Renal cortex interstitium (tissue), 11 donors: ENCODE measurements at regions not wholly inside any gene's neighbourhood (a gene's known extent, or its start where the extent isn't known, plus 50 kb on each side); places are given as distances from the start of the nearest gene placed in this dataset.

ENCODE experiments used
- DNase-seq, 11 donors: peaks; one replicate each; pipeline ENCODE4 v3.0.0-alpha.2; 2013; ENCODE audit warnings: low read depth in 9 of 11, low spot score in 4 of 11; ENCODE audit errors: extremely low read depth in 1 of 11

DNA sequence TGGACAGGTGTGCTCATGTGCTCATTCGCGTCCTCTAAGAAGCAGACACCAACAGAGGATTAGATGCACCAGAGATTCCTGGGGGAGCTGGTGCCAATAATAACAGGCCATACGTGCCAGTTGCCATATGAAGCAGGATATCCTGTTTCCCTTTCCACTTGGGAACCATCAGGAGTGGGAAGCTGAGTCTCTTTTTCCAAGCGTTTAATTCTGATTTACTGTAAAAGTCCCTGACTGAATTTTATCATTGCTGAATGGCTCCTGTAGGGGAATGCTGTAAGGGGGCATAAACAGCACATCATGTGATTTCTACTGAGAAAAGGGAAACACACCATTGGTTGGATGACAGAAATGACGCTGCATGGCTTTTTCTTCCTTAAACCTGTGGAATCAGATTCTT is 113.3 kb downstream of the IRF8 start:
- DNase-seq = no peak

DNA sequence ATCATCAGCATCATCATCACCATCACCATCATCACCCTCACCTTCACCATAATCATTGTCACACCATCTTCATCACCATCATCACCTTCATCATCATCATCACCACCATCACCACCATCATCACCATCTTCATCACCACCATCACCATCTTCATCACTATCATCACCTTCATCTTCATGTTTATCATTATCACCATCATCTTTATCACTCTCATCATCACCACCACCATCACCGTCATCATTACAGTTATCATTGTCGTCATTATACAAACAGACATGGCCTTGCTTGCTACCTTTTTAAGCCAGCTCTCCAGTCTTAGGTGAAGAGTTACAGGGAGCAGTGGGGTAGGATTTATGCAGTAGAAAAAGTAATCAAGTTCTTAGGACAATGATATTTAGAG is 114.9 kb downstream of the IRF8 start:
- DNase-seq = no peak

DNA sequence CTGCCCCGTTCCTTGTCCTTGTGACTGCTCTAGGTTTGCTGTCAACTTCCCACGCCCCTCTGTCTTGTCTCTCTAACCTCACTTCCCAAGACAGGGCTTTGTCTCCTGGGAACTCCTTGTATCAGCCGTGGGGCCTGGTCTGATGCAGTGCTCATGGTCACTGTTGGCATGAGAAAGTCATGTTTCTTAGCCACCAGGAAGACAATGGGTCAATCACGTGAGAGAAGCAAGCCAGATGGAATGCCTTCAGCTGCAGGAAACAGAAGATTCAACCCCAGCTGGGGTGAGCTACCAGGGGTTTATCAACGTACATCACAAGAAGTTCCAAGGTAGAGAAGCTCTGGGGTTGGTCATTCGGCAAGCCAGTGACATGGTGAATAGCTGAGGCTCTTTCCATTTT is 116.6 kb downstream of the IRF8 start:
- no peak for DNase-seq

DNA sequence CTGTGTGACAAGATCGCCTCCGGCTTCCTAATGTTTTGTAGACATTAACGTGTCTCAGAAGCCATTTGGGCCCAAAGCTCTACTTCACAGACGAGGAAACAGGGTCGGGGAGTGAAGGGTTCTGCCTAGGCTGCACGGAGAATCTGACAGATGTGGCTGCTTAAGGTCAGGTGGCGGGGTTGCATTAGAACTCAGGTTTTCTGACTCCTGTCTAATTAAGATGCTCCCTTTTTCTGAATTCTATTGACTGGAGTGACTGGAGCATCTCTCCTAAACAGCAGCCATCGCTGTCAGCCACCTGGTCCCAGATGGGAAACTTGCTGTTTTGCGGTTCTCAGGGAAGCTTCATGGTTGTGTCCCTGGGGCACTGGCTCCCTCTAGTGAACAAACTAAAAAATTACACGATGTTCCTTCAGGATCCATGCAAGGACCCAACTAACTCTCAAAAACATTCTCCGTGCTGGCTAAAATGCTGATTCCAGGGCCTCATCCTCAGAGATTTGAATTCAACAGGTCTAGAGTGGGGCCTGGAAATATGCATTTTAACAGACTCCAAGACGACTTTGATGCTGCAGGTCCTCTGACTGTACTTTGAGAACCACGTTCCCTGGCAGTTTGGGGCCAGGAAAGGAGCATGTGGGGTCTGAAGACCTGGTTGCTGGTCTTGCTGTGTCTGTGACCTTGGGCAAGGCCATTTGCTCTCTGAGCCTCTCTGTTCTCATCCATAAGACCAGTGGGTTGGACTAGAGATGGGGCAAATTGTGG is 117.4 kb downstream of the IRF8 start:
- DNase-seq = peak in 4 of 11 donors; percentile 39 to 56 (median 51)

DNA sequence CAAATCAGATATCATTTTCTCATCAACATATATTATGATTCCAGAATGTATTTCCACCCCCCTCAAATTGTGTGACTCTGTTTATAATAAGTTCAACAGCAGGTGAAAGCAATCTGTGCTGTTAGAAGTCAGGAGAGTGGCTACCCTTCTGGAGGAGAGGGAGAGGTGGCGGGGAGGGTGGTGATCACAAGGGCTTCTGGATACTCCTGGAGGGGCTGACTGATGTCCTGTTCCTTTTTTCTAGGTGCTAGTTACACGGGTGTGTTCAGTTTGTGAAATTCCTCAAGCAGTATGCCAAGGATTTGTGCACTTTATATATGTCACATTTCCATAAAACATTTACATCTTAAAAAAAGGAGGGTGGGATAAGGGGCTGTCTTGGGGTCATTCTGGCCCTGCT is 119.1 kb downstream of the IRF8 start:
- no peak for DNase-seq

DNA sequence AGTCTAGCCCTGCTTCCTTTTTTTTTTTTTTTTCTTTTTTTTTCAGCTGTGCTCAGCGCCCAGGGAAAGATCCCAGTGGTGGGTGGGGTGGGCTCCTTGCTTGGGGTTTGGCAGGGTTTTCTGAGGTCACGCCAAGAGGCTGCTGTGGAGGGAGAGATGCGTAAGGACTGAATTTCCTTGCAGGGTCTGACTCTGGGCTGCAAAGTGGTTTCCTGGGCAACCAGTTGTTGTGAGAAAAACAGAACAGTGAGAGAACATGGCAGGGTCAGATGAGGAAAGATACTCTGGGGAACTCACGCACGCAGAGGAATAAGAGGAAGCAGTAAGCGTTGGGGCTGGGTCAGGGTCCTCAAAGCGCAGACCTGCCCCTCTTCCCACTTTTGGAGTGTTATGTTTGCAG is 119.5 kb downstream of the IRF8 start:
- peak in 4 of 11 donors; percentile 32 to 71 (median 53) for DNase-seq

DNA sequence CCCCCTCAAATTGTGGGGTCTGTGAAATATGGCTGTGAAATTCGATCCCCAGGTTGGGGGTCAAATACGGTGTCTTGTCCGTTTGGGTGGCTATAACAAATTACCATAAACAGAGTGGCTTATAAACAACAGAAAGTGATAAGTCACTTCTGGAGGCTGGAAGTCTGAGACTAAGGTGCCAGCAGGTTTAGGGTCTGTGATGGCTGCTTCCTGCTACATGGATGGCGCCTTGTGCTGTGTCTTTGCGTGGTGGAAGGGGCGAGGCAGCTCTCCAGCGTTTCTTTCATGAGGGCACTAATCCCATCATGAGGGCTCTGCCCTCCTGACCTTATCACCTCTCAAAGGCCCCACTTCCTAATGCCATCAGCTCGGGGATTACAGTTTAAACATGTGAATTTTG is 120.0 kb downstream of the IRF8 start:
- DNase-seq = no peak

DNA sequence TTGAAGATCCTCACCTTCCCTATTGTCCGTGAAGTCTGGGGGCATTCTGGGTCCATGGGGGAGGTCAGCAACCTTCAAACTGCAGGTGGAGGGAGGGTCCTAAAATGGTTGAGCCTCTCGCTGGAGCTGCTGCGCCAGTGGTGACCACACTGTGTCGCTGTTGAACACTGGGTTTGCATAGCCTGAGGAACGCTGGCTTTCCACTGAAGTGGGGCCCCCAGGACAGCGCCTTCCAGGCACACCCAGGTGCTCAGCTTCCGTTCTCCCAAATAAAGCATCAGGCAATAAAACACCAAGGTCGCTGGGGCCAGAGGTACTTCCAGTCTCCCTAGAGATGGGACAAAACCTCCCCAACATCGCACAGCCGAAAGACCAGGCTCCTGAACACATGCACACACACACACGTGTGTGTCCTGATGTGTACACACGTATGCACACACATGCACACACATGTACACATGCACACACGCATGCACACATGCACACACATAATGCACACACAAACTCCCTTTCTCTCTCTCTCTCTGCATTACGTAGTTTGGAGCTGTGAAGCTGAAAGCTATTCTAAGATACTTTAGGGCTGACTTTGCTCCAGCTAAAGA is 120.6 kb downstream of the IRF8 start:
- no peak for DNase-seq

DNA sequence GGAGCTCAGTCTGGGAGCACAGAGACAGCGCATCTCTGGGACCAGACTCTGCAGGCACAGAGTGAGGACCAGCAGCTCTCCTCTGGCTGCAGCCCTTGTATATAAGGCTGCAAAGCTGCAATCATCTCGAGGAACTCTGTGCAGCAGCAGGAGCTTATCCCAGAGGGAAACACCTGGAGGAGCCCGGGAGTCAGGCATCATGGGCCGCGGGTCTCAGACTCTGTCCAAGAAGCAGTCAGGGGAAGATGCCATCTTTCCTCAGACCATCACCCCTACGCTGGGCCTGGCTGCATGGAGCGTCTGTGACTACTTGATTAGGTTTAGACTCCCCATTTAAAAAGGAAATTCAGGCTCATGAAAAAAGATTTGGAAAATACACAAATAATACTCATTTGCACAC is 122.0 kb downstream of the IRF8 start:
- DNase-seq = no peak

DNA sequence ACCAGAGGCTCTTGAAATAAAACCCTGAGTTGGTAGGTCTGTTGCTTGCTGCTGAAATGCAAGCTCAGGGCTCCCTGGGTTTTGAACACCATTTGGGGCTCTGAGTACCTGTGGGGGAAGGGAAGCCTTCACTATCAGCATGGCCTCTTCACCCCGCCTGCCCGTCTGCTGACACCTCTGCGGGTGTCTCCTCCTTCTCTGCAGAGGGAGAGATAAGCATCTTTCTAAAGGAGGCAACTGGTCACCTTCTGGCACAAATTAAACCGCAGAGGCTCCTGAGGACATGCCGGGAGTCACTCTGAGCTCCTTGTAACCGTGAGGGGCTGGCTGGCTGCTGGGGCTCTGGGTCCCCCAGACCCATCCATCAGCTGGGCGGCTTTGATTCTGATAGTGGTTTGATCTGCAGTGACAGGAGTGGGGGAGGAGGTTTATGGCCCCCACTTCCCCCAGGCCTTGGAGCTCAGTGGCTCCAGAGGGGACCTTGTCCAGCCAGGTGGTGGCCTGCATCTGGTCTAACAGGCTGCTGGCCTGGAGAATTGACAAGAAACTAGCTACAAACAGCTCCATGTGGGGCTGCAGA is 123.5 kb downstream of the IRF8 start:
- DNase-seq = no peak

DNA sequence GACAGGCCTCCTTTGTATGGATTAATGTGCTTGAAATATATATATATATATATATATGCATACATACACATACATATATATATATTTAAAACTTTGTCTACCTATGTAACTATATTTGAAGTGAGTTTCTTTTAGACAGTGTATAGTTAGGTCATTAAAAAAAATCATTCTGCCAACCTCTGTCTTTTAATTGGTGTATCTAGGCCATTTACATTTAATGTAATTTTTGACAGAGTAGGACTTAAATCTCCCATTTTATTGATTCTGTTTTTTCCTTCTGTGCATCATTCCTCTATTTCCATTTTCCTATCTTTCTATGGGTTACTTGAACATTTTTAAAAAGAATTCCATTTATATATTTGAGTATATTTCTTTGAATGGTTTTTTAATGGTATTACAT is 125.2 kb downstream of the IRF8 start:
- no peak for DNase-seq

DNA sequence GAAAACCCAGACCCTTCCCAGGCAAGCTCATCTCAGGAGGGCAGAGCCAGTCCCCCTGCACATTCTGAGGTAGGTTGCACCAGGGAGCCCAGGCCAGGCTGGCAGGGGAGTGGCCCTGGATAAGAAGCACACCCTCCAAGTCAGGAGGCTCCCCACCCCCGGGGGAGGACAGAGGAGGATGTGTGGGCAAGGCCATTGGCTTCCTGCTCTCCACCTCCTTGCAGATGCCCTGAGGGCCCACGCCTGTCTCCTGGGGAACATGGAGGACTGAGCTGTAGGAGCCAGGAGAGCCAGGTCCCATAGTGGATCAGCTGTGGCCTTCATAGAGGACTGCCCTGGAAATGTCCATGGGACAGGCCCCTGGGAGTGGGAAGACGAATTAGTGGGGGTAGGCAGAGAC is 126.7 kb downstream of the IRF8 start:
- no peak for DNase-seq

DNA sequence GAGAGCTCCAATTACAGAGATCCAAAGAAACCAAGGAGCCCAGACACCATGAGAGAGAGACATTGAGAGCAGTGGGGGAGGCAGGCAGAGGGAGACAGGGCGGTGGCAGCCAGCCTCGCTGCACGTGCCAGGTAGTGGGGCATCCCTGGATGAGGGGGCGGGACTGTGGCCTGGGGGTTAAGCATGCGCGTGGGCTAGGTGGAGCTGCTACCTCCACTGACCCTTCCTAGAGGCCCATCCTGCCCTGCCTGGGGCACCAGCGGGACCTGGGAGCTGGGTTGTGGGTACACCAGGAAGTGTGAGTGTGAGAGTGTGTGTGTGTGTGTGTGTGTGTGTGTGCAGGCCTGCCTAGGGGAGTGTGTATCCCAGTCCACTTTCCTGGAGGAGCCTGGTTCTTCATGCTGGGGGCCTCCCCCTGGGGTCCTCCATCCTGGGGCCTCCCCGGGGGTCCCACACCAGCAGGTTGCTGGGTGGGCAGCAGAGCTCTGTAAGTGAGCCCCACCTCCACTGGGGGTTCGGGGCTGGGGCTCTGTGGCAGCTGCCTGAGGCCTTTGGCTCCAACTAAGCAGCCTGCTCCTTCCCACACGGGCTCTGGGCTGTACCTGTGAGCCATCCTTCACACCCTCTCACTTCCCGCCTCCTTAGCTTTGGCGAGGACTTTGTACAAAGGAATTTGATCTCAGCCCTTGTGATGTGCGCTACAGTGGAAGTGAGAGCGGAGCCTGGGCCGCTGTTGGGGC is 127.4 kb downstream of the IRF8 start:
- DNase-seq = no peak

DNA sequence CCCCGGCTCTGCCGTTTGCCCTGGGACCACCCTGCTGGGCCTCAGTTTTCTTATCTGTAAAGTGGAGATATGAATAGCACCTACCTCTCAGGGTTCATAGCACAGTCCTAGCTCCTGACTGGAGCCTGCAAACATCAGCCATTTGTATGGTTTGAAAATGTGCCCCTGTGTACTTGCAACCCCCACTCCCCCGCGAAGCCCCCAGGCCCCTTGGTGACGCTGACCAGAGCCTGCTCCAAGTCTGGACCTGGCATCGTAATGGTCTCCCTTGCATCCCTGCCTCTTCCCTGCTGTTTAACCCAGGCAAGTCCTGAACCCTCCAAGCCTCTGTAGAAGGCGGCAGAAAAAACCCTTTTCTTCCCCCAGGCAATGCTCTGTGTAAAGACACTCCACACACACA is 128.0 kb downstream of the IRF8 start:
- no peak for DNase-seq

DNA sequence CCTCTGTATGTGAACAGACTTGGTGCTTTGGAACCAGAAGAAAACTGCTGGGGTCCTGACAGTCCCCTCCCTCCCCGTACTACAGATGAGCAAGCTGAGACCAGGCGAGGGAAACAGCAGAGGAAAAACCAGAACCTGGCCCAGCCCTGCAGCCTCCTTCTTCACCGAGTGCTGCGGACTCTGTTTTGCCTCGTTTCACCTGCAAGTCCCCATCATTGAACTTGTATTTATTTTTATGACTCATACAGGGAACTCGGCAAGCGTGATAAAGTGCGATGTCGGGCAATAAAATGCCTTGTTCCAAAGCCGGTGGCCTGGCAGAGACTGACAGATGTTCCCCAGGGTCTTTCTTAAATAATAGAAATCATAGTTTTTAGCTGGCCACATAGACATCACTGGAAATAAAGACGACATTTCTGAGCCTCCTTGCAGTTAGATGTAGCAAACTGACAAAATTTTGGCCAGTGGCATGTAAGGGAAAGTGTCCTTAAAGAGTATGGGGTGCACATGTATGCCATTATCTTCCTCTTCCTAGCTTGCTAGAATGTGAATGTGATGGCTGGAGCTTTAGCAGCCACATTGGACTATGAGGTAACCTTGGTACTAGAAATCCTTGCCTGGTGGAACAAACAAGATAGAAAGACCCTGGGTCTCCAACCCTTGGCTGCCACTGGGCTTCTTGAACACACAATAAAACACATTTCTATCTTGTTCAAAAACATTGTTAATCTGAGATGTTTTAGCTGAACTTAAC is 128.6 kb downstream of the IRF8 start:
- no peak for DNase-seq

DNA sequence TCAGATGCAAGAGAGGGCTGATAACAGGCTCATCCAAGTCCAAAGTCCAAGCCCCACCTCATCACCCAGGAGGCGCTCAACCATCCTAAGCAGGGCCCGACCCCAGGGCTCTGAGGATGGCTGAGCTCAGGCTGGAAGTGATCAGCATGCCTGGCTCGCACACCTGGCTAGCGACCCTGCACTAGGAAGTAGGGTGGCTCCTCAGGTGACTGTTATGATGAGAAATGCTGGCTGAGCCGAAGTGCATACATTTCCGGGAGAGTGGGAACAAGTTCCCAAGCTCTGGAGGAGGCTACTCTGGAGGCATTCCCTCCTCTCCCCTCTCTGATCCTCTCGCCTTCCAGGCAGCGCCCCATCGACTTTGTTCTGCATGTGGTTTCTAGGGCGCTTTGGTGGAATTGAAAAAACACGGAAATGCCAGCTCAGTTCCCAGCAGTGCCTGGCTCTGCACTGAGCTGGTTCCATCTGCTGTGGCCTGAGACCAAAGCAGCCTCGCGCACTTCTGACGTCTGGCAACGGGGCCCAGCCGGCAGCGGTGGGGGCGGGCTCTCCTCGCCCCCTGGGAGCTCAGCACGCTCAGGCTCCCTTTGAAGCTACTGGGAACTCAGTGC is 130.3 kb downstream of the IRF8 start:
- peak in 2 of 11 donors; percentile 38 to 47 for DNase-seq

DNA sequence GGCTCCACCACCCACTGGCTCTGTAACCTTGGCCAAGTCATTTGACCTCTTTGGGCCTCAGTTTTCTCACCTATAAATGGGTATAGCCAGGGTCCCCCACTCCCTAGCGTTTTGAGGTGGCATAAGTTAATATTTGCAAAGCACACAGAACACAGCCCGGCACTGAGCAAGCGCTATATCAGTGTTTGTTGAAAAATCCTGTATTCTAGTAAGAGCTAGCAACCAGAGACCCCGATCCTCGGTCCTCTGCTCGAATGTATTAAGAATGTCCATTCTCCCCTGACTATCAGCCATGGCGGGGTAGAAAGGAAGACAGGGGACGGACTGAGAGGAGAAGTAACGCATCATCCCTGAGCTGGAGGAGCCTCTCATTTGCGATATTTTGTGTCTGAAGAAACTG is 131.2 kb downstream of the IRF8 start:
- no peak for DNase-seq

DNA sequence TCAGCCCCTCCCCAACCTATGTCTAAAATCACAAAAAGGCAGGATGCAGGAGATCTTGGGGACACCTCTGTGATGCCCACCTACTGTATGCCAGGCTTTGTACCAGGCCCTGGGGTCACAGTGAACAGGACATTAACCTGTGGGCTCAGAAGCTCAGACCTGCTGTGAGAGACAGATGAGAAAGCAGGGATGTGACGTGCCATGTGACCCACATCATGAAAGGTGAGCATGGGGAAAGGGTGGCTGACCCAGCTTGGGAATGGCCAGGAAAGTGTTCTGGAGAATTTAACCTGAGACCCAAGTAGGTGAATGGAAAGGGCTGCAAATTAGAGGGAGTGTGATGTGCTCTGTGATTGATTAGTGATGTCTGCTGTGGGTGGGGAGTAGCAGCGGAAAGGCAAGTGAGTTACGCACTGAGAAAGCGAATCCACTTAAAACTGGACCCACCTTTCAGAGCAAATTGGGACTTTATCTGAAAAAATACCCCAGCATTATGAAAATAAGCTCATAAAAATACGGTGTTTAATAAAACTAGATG is 132.2 kb downstream of the IRF8 start:
- DNase-seq = no peak

DNA sequence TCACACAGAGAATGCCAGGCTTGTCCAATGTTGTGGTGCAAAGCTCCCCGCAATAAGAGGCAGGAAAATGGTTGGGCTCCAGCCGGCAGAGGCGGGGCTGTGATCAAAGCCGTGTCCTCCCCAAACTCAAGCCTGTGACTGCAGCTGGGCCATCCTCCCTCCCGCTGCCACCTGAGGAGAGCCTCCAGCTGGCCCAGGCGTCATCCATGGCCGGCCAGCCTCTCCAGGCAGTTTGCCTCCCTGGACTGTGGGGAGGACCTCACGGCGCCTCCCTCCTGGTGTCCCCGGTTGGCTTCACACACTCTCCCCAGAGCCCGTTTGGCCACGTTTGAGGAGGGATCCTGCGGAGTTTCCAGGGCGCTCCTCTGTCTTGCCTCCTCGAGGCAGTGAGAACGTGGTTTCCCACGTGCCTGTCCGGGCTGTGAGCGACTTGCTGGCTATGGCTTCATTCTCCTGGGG is 134.1 kb downstream of the IRF8 start:
- DNase-seq = peak in 8 of 11 donors; percentile 66 to 83 (median 77)
